Gastrocnemius medialis (tissue), 4 donors: ENCODE measurements at regions not wholly inside any gene's neighbourhood (a gene's known extent, or its start where the extent isn't known, plus 50 kb on each side); places are given as distances from the start of the nearest gene placed in this dataset.

ENCODE experiments used
- CTCF ChIP-seq, 5 experiments: fragments of 450-650 bp in 3 of 5; fragments of 200-600 bp in 2 of 5; sonication (generic) in 2 of 5; IDR thresholded peaks in 4 of 5; conservative IDR thresholded peaks in 1 of 5; 1 replicate in 4 of 5; 2 replicates in 1 of 5; pipeline ENCODE4 v1.5.1; 2016 to 2019; ENCODE audit warnings: antibody characterized with exemption in 5 of 5, mild to moderate bottlenecking in 3 of 5, moderate library complexity in 3 of 5
- POLR2A ChIP-seq, 2 donors: fragments of 450-650 bp; IDR thresholded peaks; one replicate each; pipeline ENCODE4 v1.6.1; 2017; ENCODE audit warnings: antibody characterized with exemption in 2 of 2, mild to moderate bottlenecking in 2 of 2, moderate library complexity in 2 of 2

GRCh38 chr4:58090539-58090938 lies 980.4 kb upstream of the IGFBP7 start:
- TF ChIP-seq CTCF (IDR thresholded peaks at IDR 0.05 in 4 of 5, conservative IDR thresholded peaks at IDR 0.05 in 1 of 5): no peak
- TF ChIP-seq POLR2A (IDR thresholded peaks at IDR 0.05): no peak
